GM12892 (cell line): ENCODE measurements at regions not wholly inside any gene's neighbourhood (a gene's known extent, or its start where the extent isn't known, plus 50 kb on each side); places are given as distances from the start of the nearest gene placed in this dataset.

Source experiments
- POLR2A ChIP-seq: IDR thresholded peaks from 2 replicates; pipeline ENCODE4 v1.6.1; 2011; ENCODE audit warnings: low read depth, low read length, control low read depth
- TAF1 ChIP-seq: IDR thresholded peaks from 2 replicates; pipeline ENCODE4 v1.6.1; 2011; ENCODE audit warnings: low read depth, mild to moderate bottlenecking, control low read depth, low read length, borderline replicate concordance

DNA sequence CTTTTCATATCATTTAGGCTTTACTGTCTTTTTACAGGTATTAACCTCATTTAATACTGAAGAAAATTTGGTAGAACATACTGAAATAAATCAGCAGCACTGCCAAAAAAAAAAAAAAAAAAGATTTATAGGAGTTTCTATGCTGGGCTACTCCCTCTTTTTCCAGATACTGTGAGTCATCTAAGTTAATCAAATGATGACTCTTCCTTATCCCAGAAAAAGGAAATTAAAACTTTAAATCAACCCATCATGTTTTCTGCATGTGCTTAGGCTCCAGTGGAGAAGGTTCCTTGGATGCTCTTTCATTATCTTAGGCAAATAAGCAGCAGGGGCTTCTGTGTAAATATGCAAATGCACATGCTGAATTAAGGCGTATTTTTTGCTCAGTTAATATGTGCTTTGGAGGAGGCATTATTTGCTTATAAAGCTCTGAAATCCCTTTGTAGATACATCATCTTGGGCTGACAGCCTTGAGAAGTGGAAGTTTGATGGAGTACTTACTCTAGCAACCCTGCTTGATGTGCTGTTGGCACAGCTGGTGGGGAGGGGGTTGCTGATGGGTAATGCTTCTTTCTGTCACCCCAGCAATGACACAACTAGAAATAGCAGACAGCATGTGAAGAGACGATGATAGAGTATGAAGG is 136.1 kb downstream of the C4orf33 start:
- TF ChIP-seq TAF1 = no peak
- TF ChIP-seq POLR2A = no peak
